Globus pallidus (tissue), 1 donor: ENCODE measurements at regions not wholly inside any gene's neighbourhood (a gene's known extent, or its start where the extent isn't known, plus 50 kb on each side); places are given as distances from the start of the nearest gene placed in this dataset.
"Not testable (repeated sequence)": the region's sequence is repeated elsewhere in the genome, so short reads cannot be mapped to it uniquely, and the experiment has no call there.

Source experiments
- DNase-seq: peaks from one replicate; pipeline ENCODE4 v3.0.0-alpha.2; 2015; ENCODE audit warnings: low spot score

DNA sequence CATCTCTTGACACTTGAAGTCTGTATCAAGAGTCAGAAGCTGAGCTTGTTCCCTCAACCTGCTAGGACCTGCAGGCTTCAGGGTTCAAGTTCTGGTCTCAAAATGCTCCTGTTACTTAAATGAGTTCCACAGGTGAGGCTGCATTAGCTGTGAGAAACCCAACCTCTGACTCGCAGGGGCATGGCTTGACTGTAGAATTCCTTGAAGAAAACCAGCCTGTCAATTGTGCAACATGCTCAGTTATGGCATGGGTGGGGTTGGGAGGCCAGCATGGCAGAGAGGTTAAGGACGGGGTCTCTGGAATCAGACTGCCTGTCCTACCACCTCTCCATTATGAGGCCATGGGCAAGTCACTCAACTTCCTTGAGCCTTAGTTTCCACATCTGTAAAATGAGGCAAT is 235.8 kb downstream of the EN1 start:
- no peak for DNase-seq

DNA sequence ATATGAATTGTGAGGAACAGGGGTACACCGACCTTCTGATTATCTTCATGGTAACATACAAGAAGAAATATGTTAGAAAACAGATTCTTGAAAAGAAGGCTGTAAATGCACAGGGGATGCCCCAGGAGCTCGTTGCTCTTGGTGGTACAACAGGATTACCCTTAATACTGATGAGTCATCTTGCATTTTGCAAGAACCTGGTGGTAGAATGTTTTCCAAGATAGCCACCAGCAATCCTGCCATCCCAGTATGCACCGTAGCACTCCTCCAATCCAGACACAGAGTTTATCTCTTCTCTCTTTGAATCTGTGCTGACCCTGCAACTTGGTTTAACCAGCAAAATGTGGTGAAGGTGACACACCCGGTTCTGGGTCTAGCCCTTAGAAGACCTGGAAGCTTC is 238.3 kb downstream of the EN1 start:
- no peak for DNase-seq

DNA sequence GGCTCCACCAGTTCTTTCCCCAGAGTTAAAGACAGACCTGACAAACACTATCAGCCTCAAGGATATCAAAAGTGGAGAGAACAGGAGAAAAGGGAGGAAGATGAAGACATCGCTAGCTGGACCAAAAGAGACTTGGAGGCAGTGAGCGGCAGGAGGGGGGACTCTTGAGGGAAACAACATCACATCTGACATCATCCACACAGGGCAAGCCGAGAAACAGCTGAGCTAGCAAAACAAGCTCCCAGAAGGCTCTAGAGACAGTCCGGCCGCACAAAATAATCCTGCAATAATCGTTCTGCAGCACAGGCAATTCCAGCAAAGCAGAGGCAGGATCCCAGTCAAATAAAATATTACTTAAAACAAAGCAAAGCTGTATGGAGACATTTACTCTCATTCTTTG is 239.8 kb downstream of the EN1 start:
- DNase-seq = no peak

DNA sequence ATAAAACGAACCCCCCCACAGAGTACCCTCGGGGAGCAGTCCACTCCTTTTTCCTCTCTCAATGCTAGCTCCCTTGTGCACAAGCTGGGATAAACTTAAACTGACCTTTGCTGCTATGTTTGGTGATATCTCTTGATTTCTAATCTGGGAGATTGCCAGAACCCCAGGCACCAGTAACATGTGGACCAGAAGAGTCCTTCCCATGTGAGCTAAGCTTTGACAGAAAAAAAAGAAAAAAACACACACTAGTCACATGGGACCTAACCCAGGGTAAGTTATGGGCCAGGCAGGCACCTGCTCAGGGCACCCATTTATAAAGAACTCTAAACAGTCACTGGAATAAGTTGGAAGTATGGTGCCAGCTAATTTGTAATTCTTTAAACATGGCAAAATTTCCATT is 242.6 kb downstream of the EN1 start:
- no peak for DNase-seq

DNA sequence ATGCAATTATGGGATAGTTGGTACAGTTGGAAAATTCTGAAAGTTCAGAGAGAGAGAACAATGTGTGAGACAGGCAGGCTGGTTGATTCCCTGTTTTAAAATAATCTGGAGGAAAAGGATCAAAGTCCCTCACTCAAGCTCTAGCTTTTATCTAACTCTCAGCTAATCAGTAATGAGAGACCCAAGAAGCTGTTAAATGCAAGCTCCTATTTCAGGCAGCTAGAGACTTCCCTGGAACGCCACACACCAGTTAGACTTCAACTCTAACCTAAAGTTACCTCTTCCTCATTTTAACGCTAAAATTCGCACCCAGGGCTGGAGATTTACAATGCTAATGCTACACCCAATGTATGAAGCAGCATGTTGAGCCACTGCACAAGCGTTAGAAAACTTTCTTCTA is 243.1 kb downstream of the EN1 start:
- no peak for DNase-seq

DNA sequence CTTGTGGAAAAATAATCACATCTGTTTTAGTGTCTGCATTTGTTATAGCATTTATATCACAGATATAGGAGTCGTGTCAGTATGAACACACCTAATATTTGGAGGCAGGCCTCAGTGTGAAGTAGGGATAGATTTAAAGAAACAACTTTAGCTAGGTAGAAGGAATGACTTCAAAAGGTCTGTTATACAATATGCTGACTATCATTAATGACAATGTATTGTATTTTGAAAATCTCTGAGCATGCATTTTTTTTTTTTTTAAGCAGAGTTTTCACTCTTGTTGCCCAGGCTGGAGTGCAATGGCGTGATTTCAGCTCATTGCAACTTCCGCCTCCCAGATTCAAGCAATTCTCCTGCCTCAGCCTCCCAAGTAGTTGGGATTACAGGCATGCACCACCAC is 248.3 kb downstream of the EN1 start:
- DNase-seq = no peak

DNA sequence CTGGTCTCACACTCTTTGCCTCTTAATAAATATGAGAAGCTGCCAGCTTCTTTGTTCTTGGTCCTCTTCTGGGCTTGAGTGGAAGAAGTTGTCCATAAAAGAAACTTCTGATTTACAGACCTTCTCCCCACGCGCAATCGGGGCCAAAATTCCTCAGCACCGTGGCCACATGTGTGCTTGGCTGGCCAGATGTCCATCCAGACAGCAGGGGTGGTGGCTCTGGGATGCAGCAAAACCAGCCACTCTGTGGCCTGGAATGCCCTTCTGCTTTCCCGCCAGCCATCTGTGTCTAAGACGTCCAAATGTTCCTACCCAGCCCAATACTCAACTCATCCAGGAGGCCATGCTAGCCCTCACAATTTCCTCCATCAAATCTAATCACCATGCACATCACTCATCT is 250.8 kb downstream of the EN1 start:
- no peak for DNase-seq

DNA sequence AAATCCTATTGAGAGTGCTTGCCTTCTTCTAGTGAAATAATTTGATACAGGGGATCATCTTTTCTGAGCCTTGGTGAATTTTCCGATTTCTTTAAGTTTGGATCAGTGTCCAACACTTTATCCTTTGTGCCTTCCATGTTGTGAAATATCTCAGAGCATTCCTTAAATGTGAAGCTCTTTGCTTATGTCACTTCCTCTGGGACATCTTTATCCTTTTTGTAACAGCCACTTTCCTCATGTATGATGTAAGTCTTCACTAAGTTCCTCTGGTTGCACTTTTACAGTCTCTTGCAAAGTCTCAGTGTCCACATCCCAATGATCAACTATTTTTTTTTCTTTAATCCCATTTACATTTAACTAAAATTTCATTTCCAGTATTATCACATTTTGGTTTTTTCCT is 254.2 kb downstream of the EN1 start:
- DNase-seq = no peak

DNA sequence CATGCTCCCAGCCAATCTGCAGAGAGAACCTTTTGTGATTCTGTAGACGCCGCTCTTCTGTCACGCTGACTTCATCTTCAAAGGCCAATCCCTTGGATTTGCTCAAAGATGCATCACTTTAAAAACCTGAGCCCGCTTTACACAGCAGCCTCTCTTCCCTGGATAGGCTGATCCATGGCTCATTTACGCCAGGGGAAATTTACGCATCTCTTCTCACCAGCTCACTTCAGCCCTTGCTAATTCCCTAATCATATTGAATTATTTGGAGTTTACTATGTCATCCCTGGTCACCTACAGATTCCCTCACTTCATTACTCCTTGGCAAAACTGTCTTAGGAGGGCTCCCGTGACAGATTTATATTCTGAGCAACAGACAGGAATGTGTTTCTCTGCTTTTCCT is 256.2 kb downstream of the EN1 start:
- no peak for DNase-seq

DNA sequence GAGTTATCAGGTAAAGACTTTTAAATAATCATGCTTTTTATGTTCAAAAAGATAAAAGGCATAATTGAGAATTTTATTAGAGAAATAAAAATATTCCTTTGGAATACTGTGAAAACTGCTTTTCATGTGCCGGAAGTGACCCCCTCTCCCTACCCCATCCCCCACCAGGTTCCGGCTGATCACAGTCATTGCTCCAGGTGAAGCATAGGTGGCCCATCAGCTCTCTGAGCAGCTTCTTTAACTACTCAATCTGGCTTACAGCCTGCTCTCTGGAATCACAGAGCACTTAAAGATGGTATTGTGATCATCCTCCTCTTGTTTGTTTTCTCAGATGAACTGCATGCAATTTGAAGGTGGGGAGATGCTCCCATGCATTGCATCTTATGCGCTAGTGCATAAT is 257.7 kb downstream of the EN1 start:
- no peak for DNase-seq

DNA sequence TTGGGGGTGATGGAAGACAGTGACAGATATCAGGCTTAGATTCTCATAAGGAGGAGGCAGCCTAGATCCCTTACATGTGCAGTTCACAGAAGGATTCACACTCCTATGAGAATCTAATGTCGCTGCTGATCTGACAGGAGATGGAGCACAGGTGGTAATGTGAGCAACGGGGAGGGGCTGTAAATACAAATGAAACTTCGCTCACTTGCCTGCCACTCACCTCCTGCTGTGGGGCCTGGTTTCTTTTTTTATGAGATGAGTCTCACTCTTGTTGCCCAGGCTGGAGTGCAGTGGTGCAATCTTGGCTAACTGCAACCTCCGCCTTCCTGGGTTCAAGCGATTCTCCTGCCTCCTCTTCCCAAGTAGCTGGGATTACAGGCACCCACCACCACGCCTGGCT is 258.6 kb downstream of the EN1 start:
- DNase-seq = no peak

DNA sequence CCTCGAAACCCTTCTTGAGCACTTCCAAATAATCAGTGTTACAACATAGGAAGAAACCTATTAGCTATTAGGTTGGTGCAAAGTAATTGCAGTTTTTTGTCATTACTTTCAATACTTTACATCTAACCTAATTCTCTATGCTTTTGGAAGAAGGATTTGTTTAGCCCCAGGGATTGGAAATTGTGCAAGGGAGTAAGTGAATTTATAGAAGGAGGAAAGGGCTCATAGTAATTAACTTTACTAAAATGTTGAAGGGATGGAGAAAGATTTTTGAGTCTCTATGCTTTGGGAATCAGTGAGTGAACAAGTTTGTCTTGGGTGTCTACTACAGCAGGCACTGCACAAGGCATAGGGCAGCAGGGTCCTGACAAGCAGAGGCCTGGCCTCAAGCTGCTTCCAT is 261.1 kb downstream of the EN1 start:
- no peak for DNase-seq

DNA sequence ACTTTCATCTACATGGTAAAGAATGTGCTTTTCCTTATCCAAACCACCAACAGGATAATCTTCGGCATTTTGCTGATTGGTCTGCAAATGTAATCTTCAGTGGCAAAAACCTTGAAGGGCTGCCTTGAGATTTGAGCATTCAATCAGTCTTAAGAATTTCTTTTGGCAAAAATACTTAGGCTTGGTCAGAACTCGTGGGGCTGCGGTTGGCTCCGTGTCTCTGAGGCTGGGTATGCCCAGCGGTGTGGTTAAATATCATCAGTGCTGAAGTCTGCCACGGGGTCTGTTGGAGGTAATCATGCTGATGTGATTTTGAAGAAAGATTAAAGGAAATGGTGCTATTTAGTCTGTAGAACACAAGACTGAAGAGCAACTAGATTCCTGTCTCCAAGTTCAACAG is 262.6 kb downstream of the EN1 start:
- DNase-seq = no peak

DNA sequence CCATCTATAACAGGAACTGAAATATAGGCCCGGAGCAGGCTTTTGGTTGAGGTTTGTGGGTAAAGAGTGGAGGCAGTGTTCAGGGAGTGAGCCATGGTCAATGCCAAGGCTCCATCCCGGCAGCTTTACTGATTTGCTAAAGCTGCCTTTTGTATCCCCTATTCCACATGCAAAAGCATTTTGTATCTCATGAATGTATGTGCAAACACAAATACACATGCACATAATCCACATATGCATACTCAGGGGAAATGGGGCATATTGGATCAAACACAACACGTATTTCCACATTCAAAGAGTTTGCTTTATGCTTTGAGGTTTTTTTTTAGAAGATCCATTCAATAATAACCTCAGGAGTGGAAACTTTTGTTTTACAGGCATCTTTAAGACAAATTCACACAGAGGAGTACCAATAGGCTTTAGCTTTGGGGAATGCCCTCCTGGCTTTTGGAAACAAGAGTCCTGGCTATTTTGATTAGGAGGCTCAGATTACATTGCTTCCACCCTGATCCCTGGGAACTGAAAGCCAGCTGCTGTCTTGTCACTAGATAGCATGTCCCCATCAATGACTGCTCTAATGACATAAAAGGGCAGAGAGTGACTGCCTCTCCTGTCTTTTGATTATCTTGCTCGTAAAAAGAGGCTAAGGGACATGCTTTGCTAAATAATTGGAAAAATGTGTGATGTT is 263.2 kb downstream of the EN1 start:
- DNase-seq = no peak

DNA sequence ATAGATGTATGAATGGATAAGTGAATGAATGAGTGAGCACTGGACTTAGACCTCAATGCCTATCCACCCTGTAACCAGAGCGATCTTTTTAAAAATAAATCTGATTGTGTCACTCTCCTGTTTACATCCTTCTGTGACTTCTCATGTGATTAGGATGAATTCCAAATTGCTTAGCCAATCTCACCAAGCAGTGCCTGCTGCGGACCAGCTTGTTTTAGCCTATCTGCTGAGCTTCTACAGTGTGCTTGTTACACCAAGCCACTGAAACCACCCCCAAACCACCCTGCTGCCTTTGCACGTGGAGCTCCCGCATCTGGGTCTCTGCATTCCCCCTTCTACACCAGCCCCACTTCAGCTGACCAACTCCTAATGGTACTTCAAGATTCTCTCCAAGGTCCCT is 265.4 kb downstream of the EN1 start:
- no peak for DNase-seq

DNA sequence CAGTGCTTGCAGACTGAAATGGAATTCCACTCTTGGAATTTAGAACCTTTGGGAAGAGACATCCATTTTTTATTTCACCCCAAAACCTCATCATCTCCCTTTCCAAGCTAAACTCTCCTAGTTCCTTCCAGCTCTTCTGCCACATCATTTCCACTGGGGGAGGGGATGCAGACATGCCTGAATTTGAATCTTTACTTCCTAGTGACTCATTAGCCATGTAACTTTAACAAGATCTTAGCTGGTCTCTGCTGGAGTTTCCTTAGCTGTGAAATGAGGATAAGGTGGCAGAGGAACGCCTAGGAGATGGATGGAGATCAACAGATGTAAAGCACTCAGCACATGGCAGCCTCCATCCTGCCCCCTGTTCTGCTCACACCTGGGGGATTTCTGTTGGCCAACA is 266.8 kb downstream of the EN1 start:
- no peak for DNase-seq

DNA sequence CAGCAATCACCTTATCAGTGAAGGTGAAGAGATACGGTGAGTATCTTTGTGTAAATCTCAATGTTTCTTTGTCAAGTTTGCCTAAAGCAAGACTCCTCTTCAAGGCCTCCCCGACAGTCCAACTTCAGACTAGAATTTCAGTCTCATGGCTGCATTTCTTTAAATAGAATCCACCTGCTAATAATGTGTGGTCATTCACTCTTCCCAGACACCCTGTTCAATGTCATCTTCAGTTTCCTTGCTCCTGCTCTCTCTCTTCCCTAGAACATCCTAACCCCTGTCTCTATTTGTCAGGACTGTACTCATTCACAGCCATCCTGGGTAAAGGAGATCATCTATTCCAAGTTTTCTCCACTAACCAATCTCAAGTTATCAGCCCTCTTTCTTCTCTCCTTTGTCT is 267.3 kb downstream of the EN1 start:
- DNase-seq = no peak

DNA sequence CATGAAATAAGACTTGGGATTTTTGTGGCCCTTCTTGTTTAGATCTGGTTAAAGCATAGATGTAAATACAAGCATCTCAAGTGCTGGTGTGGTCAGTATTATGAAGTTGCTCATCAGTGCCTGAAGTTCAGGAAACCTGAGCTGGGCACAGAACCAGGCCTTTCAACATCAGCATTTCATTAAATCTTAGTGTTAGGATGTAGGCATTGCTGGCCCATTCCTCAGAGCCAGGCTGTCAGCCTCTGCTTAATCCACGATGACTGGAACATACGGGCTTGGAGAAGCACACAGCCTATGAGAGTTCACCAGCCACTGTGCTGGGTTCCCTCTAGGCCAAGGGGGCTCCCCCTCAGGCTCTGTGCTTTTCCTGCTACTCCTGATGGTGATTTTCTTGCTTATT is 270.2 kb downstream of the EN1 start:
- DNase-seq = no peak

DNA sequence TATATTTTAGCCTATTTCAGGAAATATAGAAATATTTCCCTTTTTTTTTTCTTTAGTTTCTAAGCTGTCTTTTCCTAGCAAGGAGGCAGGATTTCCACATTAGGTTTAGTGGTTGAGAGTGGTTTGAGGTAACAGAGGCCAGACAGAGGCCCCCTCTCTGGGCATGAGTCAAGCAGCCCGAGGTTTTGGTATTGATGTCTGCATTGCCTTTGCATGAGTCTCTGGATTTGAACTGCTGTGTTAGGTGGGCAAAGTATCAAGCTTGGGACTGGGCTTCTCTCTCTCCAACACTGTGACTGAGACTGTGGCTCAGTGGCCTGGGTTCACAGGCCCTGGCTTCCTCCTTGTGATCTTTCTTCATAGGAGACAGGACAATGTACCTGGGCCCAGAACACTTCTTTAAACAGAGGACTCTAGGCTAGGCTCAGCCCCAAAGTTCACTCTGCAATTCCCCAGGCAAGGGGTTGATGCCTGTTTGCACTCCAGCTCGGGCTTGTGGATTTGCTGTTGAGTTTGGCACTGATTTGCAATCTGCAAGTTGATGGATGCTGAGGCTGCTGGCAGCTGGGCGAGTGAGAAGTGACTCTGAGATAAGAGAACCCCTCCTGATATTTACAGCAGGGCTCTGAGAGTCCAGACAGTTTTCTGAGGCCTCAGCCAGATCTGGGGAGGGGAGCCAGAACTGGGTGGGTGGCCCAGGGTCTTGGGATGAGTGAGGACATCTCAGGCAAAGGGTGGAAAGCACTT is 271.2 kb downstream of the EN1 start:
- no peak for DNase-seq

DNA sequence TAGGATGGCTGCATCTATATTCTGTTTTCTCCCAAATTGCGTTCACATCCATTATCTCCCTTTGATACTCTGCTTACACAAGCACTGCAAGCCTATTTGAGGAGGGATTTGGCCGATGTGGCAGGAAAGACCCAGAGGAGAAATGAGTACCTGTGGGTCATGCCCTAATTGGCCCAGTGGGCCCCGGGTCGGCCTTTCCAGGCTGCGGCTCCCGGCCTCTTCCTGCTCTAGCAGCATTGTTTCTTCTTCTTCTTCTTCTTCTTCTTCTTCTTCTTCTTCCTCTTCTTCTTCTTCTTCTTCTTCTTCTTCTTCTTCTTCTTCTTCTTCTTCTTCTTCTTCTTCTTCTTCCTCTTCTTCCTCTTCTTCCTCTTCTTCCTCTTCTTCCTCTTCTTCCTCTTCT is 275.1 kb downstream of the EN1 start:
- DNase-seq = not testable (repeated sequence)

DNA sequence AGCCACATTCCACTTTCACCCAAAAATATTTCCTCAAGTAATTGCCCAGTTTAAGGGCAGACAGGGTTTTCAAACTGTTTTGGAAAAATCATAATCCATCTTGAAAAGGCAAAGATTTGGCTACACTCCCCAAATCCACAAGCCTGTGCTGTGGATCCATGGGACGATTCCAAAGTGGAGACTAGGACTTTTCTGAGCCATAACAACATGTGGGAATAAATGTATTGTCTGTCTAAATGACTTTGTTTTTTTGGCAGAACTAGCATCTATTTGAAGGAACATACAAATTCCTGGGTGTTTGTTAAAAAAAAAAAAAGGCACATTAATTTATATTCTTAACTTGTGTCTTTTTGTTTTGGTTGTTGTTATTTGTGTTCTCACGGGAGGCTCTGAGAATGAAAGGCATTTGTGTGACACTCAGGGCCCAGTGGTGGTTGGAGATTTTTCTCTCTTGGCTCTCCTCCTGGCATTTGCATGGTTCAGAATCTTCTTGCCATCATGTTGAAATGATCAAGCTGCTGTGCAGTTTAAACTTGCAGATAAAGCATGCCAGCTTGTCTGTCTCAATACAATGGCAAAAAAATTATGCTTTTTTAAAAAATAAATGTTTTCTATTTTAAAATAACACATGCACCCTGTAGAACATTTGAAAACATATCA is 277.4 kb downstream of the EN1 start:
- DNase-seq = no peak

DNA sequence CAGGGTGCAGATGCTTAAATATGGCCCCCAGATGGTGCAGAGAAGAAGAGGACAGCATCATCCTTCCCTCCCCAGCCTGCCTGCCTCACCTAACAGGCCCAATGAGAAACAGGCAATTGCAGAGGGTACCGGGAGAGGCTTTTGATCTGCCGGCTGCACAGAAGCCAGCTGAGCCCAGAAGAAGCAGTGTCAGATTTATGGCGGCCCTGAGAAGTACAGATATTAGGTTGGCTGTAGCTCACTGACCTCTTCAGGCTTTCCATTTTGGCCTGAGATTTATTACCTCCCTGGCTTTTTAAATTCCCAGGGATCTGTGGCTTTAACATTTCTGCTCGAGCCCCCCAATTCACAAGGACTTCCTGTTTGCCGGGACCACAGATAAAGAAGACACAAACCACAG is 278.7 kb downstream of the EN1 start:
- no peak for DNase-seq

DNA sequence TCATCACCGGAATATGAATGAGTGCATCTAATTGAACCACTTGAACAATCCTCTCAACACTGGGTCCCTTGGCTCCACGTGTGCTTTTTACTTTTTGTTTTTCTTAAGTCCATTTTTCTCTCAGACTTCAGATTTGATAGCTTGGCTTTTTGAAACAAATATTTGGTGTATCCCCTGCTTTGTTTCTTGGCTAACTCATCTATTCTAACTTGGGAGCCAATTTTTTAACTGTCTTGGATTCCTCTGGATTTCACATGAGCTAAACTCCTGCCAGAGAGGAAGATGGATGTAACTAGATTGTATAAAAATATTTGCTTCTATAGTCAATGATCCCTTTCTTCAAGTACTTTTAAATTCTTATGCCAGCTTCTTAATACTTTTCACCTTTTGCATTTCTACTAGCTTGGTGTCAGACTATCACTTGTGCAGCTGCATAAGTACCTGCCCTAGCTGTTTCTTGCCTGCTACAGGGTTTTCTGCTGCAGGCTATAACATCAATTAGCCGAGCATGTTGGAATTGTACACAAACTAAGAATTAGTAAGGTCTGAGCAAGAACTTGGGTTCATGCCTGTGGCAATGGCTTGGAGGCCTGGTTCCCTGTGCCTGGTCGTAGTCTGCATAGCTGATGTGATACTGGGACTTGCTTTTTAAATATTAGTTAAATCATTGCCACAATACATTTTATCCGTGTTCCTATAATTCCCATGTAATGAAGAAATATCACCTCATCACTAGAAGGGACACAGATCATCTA is 281.5 kb downstream of the EN1 start:
- no peak for DNase-seq
